ENCODE measurements at regions not wholly inside any gene's neighbourhood (a gene's known extent, or its start where the extent isn't known, plus 50 kb on each side); places are given as distances from the start of the nearest gene placed in this dataset.
"Not testable (repeated sequence)": the region's sequence is repeated elsewhere in the genome, so short reads cannot be mapped to it uniquely, and the experiment has no call there.

- H3K9me3 Mint-ChIP-seq: no peaks in the 10 kb centered on the region
- ATAC-seq (peak; percentile 63), DNase-seq (peak; percentile 71)
- peak overlapping the region; percentile 92 for H3K4me3 Mint-ChIP-seq
- H3K36me3 Mint-ChIP-seq (ENCODE audit: low read depth): peaks cover 3% of the 10 kb centered on the region
- peak overlapping the region; percentile 93 for H3K27ac Mint-ChIP-seq
- H3K27me3 Mint-ChIP-seq: peaks cover 53% of the 10 kb centered on the region
- H3K4me1 Mint-ChIP-seq: peaks cover 21% of the 10 kb centered on the region
These were observed 85.5 kb downstream of the TRIM27 start for GRCh38 chr6:28838289-28838633.

- Mint-ChIP-seq H3K27ac (peak overlapping the region; percentile 93), H3K4me1 (peaks cover 21% of the 10 kb centered on the region), H3K36me3 (ENCODE audit: low read depth) (peaks cover 3% of the 10 kb centered on the region), H3K9me3 (no peaks in the 10 kb centered on the region), H3K27me3 (peaks cover 47% of the 10 kb centered on the region), H3K4me3 (peak overlapping the region; percentile 92)
- DNase-seq (peak; percentile 92), ATAC-seq (peak; percentile 89)
These were observed 84.9 kb downstream of the TRIM27 start for GRCh38 chr6:28838634-28839442.

GRCh38 chr6:28839443-28840120, 84.2 kb downstream of the TRIM27 start:
- Mint-ChIP-seq H3K27me3 (peaks cover 49% of the 10 kb centered on the region), H3K27ac (no peak overlapping the region)
- ATAC-seq: no peak

GRCh38 chr6:28841290-28841689, 82.5 kb downstream of the TRIM27 start:
- ATAC-seq (no peak), DNase-seq (no peak)
- Mint-ChIP-seq H3K36me3 (ENCODE audit: low read depth) (peaks cover 3% of the 10 kb centered on the region), H3K4me1 (peaks cover 21% of the 10 kb centered on the region), H3K27me3 (peaks cover 39% of the 10 kb centered on the region), H3K4me3 (no peak overlapping the region), H3K27ac (no peak overlapping the region), H3K9me3 (no peaks in the 10 kb centered on the region)

More at GRCh38 chr6:28839443-28840120, 84.2 kb downstream of the TRIM27 start:
- H3K9me3 Mint-ChIP-seq: no peaks in the 10 kb centered on the region
- H3K36me3 Mint-ChIP-seq (ENCODE audit: low read depth): peaks cover 3% of the 10 kb centered on the region
- DNase-seq: no peak
- peak overlapping the region; percentile 92 for H3K4me3 Mint-ChIP-seq
- peaks cover 21% of the 10 kb centered on the region for H3K4me1 Mint-ChIP-seq

- H3K36me3 Mint-ChIP-seq (ENCODE audit: low read depth); H3K4me1 Mint-ChIP-seq; H3K27ac Mint-ChIP-seq; ATAC-seq; H3K4me3 Mint-ChIP-seq; H3K9me3 Mint-ChIP-seq: not testable (repeated sequence)
- DNase-seq: peak; percentile 18
- H3K27me3 Mint-ChIP-seq: peaks cover 18% of the 10 kb centered on the region
These were observed 75.0 kb downstream of the TRIM27 start for GRCh38 chr6:28848756-28849155.
